Endodermal cell (in vitro differentiated cells): ENCODE measurements at regions not wholly inside any gene's neighbourhood (a gene's known extent, or its start where the extent isn't known, plus 50 kb on each side); places are given as distances from the start of the nearest gene placed in this dataset.
A peak's percentile ranks its signal among the peaks of the same experiment; 100 is the strongest.

Source experiments
- DNase-seq: peaks from one replicate; pipeline ENCODE4 v3.0.0-alpha.2; 2017
- H3K27ac ChIP-seq: 2 replicates; pipeline ENCODE4 v1.5.1; 2013; ENCODE audit warnings: mild to moderate bottlenecking, low read depth, low read length, moderate library complexity
- H3K27me3 ChIP-seq: 2 replicates; pipeline ENCODE4 v1.6.1; 2013; ENCODE audit warnings: mild to moderate bottlenecking, low read length, moderate library complexity; ENCODE audit not compliant: insufficient read depth, control insufficient read depth, poor library complexity, severe bottlenecking
- H3K36me3 ChIP-seq: 2 replicates; pipeline ENCODE4 v1.7.0; 2013; ENCODE audit warnings: mild to moderate bottlenecking, low read length, moderate library complexity; ENCODE audit not compliant: control insufficient read depth, insufficient read depth
- H3K4me1 ChIP-seq: one replicate; pipeline ENCODE4 v1.7.0; 2013; ENCODE audit warnings: low read length; ENCODE audit not compliant: control insufficient read depth, insufficient read depth
- H3K4me3 ChIP-seq: 2 replicates; pipeline ENCODE4 v1.5.1; 2013; ENCODE audit warnings: mild to moderate bottlenecking, low read length, moderate library complexity
- H3K9ac ChIP-seq: 2 replicates; pipeline ENCODE4 v1.6.1; 2013; ENCODE audit warnings: mild to moderate bottlenecking, low read length, moderate library complexity; ENCODE audit not compliant: poor library complexity, severe bottlenecking; ENCODE audit errors: extremely low read depth
- H3K9me3 ChIP-seq: 2 replicates; pipeline ENCODE4 v1.6.1; 2013; ENCODE audit warnings: mild to moderate bottlenecking, low read length, moderate library complexity; ENCODE audit not compliant: control insufficient read depth
- H3K27ac Mint-ChIP-seq: 2 replicates; pipeline ENCODE4 v1.8.0; 2020; ENCODE audit warnings: mixed read lengths
- H3K27me3 Mint-ChIP-seq: 2 replicates; pipeline ENCODE4 v1.8.0; 2021; ENCODE audit warnings: mild to moderate bottlenecking, mixed read lengths; ENCODE audit not compliant: insufficient read depth
- H3K36me3 Mint-ChIP-seq: 2 replicates; pipeline ENCODE4 v1.8.0; 2020; ENCODE audit warnings: low read depth, mixed read lengths
- H3K4me1 Mint-ChIP-seq: 2 replicates; pipeline ENCODE4 v1.8.0; 2020; ENCODE audit warnings: mixed read lengths
- H3K4me3 Mint-ChIP-seq: 2 replicates; pipeline ENCODE4 v1.8.0; 2020; ENCODE audit warnings: mild to moderate bottlenecking, moderate library complexity, mixed read lengths
- H3K9me3 Mint-ChIP-seq: 2 replicates; pipeline ENCODE4 v1.8.0; 2020; ENCODE audit warnings: mild to moderate bottlenecking, mixed read lengths
- WGBS, 2 experiments: methylation state at CpG; one replicate each; pipeline versions ENCODE4 v1.1.5 to v1.1.7; 2013; ENCODE audit warnings: missing lambda C conversion rate in 2 of 2, mixed read lengths in 1 of 2; ENCODE audit not compliant: insufficient coverage in 1 of 2, insufficient read length in 1 of 2; 5-methylcytosine and 5-hydroxymethylcytosine counted together
- TF ChIP-seq, protein P1 (sequence below): fragments of 200-600 bp; sonication (generic); conservative IDR thresholded peaks from 2 replicates; pipeline ENCODE4 v1.5.0; 2021; ENCODE audit warnings: antibody characterized with exemption, mild to moderate bottlenecking

- Mint-ChIP-seq H3K4me1 (peaks cover 21% of the 10 kb centered on the region), H3K9me3 (peaks cover 3% of the 10 kb centered on the region), H3K27me3 (no peaks in the 10 kb centered on the region), H3K4me3 (no peak overlapping the region), H3K27ac (no peak overlapping the region), H3K36me3 (no peaks in the 10 kb centered on the region)
- H3K27me3 ChIP-seq: no peaks in the 10 kb centered on the region
- no peaks in the 10 kb centered on the region for H3K36me3 ChIP-seq
- H3K9ac ChIP-seq: no peak overlapping the region
- no peaks in the 10 kb centered on the region for H3K4me1 ChIP-seq
- DNase-seq: no peak
- H3K4me3 ChIP-seq: no peak overlapping the region
- peaks cover 5% of the 10 kb centered on the region for H3K9me3 ChIP-seq
- WGBS, 2 experiments: 60 to 71% methylated on average over 1 to 2 of the region's 2 CpGs
- no peak overlapping the region for H3K27ac ChIP-seq
- TF ChIP-seq, protein P1, sequence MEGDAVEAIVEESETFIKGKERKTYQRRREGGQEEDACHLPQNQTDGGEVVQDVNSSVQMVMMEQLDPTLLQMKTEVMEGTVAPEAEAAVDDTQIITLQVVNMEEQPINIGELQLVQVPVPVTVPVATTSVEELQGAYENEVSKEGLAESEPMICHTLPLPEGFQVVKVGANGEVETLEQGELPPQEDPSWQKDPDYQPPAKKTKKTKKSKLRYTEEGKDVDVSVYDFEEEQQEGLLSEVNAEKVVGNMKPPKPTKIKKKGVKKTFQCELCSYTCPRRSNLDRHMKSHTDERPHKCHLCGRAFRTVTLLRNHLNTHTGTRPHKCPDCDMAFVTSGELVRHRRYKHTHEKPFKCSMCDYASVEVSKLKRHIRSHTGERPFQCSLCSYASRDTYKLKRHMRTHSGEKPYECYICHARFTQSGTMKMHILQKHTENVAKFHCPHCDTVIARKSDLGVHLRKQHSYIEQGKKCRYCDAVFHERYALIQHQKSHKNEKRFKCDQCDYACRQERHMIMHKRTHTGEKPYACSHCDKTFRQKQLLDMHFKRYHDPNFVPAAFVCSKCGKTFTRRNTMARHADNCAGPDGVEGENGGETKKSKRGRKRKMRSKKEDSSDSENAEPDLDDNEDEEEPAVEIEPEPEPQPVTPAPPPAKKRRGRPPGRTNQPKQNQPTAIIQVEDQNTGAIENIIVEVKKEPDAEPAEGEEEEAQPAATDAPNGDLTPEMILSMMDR: no peak
These were observed 1138.5 kb downstream of the CDH11 start for GRCh38 chr16:63983401-63983800.

DNA sequence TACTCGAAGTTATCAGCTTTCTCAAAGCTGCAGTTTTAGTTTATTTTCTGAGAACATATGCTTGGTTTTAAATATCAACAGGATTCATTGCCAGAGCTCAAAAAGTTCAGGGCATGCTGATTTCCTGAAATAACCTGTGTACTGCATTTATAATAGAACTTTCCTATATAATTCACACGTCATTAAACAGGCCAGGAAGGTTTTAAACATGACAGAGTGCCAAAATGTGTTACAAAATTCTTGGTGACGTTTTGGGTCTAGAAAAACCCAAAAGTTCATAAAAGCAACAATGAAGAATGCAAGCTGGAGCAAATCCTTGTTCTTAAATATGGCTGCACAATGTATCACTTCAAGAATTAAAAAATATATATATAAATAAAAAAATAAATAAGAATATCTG, 1139.1 kb downstream of the CDH11 start:
- H3K4me3 Mint-ChIP-seq: no peak overlapping the region
- Histone ChIP-seq H3K27ac (peak overlapping the region; percentile 94), H3K4me1 (no peaks in the 10 kb centered on the region), H3K4me3 (no peak overlapping the region), H3K27me3 (no peaks in the 10 kb centered on the region), H3K9me3 (peaks cover 5% of the 10 kb centered on the region), H3K36me3 (no peaks in the 10 kb centered on the region), H3K9ac (no peak overlapping the region)
- no peaks in the 10 kb centered on the region for H3K36me3 Mint-ChIP-seq
- no peaks in the 10 kb centered on the region for H3K27me3 Mint-ChIP-seq
- no peak overlapping the region for H3K27ac Mint-ChIP-seq
- no peak for DNase-seq
- H3K4me1 Mint-ChIP-seq: peaks cover 28% of the 10 kb centered on the region
- TF ChIP-seq, protein P1: no peak
- WGBS, 2 experiments: 84 to 96% methylated on average over 3 of the region's 3 CpGs
- peaks cover 3% of the 10 kb centered on the region for H3K9me3 Mint-ChIP-seq

DNA sequence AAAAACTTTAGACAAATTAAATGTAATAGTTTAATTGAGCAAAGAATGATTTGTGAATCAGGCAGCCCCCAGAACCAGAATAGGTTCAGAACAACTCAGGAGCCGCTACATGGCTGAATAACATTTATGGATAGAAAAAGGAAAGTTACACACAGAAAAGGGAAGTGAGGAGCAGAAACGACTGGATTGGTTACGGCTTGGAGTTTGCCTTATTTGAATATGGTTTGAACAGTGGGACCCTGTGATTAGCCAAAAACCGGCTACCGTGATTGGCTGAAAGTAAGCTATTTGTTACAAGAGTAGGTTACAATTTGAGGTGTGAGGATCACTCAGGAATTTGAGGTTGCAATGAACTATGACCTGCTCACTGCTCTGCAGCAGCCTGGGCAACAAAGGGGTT, 1139.8 kb downstream of the CDH11 start:
- Histone ChIP-seq H3K4me3 (no peak overlapping the region), H3K9ac (no peak overlapping the region), H3K9me3 (peaks cover 5% of the 10 kb centered on the region), H3K27me3 (no peaks in the 10 kb centered on the region), H3K4me1 (no peaks in the 10 kb centered on the region), H3K27ac (peak overlapping the region; percentile 94), H3K36me3 (no peaks in the 10 kb centered on the region)
- Mint-ChIP-seq H3K4me3 (no peak overlapping the region), H3K4me1 (peaks cover 28% of the 10 kb centered on the region), H3K27me3 (no peaks in the 10 kb centered on the region), H3K27ac (peak overlapping the region; percentile 41), H3K36me3 (no peaks in the 10 kb centered on the region), H3K9me3 (peaks cover 3% of the 10 kb centered on the region)
- 75 to 83% methylated on average over 1 to 5 of the region's 5 CpGs for WGBS, 2 experiments
- TF ChIP-seq, protein P1: no peak
- peak; percentile 57 for DNase-seq
